Progenitor cell of endocrine pancreas (in vitro differentiated cells): ENCODE measurements at regions not wholly inside any gene's neighbourhood (a gene's known extent, or its start where the extent isn't known, plus 50 kb on each side); places are given as distances from the start of the nearest gene placed in this dataset.
"Not testable (repeated sequence)": the region's sequence is repeated elsewhere in the genome, so short reads cannot be mapped to it uniquely, and the experiment has no call there.

Experiments used
- DNase-seq: peaks from one replicate; pipeline ENCODE4 v3.0.0; 2021; ENCODE audit warnings: low spot score; ENCODE audit not compliant: unreplicated experiment
- H3K27ac Mint-ChIP-seq: 2 replicates; pipeline ENCODE4 v1.8.0; 2021; ENCODE audit warnings: mild to moderate bottlenecking, moderate library complexity, mixed read lengths
- H3K27me3 Mint-ChIP-seq: 2 replicates; pipeline ENCODE4 v1.8.0; 2021; ENCODE audit warnings: mixed read lengths
- H3K36me3 Mint-ChIP-seq: 2 replicates; pipeline ENCODE4 v1.8.0; 2022; ENCODE audit warnings: mixed read lengths; ENCODE audit not compliant: insufficient read depth
- H3K4me1 Mint-ChIP-seq: 2 replicates; pipeline ENCODE4 v1.8.0; 2021; ENCODE audit warnings: low read depth, mixed read lengths
- H3K4me3 Mint-ChIP-seq: 2 replicates; pipeline ENCODE4 v1.8.0; 2021; ENCODE audit warnings: low read depth, mild to moderate bottlenecking, moderate library complexity, mixed read lengths
- H3K9me3 Mint-ChIP-seq: 2 replicates; pipeline ENCODE4 v1.8.0; 2021; ENCODE audit warnings: low read depth, mixed read lengths
- CTCF ChIP-seq: fragments of 200-600 bp; sonication (generic); IDR thresholded peaks from one replicate; pipeline ENCODE4 v1.5.0; 2021; ENCODE audit warnings: antibody characterized with exemption, mild to moderate bottlenecking; ENCODE audit not compliant: unreplicated experiment

GRCh38 chr7:142522735-142523134 is 226.5 kb upstream of the PRSS1 start:
- Mint-ChIP-seq H3K9me3 (no peaks in the 10 kb centered on the region), H3K4me3 (no peak overlapping the region), H3K4me1 (no peaks in the 10 kb centered on the region), H3K27me3 (peaks cover 40% of the 10 kb centered on the region), H3K36me3 (no peaks in the 10 kb centered on the region), H3K27ac (no peak overlapping the region)
- TF ChIP-seq CTCF = no peak
- DNase-seq = no peak

- not testable (repeated sequence) for H3K27ac Mint-ChIP-seq, H3K4me3 Mint-ChIP-seq, H3K4me1 Mint-ChIP-seq, DNase-seq, H3K9me3 Mint-ChIP-seq, H3K36me3 Mint-ChIP-seq
- TF ChIP-seq CTCF = peak; percentile 24
- peaks cover 29% of the 10 kb centered on the region for H3K27me3 Mint-ChIP-seq
Observed at GRCh38 chr7:142520885-142521284, 228.4 kb upstream of the PRSS1 start.

- not testable (repeated sequence) for H3K4me1 Mint-ChIP-seq, H3K9me3 Mint-ChIP-seq, H3K27ac Mint-ChIP-seq, DNase-seq, H3K4me3 Mint-ChIP-seq, H3K36me3 Mint-ChIP-seq
- peaks cover 27% of the 10 kb centered on the region for H3K27me3 Mint-ChIP-seq
Observed at GRCh38 chr7:142520455-142520854, 228.8 kb upstream of the PRSS1 start.

DNA sequence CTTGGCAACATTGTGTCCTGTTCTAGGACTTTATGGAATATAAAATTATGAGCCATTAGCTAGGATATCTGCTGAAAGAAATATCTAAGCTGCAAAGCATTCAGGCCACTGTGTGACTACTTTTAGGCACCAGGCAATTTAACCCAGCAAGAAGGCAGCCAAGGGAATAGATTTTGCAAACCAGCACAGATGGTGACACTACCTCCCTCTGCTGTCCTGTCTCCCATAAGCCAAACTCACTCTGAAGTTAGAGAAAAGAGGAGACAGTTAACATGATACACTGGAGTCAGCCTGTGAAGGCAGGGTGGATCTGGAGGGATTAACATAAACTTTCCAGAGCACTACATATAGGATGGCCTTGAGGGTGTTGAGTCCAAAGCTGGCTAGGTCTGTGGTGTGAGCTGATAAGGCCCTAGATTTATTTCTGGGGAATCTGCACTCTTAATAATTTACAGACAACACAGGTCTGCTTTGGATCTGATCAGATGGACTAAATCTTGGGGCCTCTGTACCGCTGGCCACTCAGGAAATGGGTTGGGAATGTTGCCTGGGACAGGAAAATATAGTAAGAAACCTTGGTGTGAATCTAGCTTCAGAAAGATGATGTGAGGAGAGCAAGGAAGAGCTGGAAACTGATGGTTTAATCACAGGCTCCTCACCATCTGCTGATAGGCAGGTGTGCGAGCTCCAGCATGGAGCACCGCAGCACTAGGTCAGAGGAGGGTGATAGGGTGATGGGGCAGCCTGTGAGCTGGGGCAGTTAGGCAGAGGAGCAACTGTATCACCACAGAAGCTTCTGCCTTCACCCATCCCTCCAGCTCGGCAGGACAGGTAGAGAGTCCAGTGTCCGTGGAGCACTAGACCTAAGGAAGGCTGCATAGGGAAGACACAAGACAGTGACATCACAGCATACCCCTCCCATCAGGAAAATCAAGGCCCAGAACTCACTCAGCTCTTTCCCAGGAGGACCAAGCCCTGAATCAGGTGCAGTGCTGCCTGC is 229.9 kb upstream of the PRSS1 start:
- Mint-ChIP-seq H3K4me3 (no peak overlapping the region), H3K9me3 (no peaks in the 10 kb centered on the region), H3K27me3 (peaks cover 21% of the 10 kb centered on the region), H3K36me3 (no peaks in the 10 kb centered on the region), H3K27ac (no peak overlapping the region), H3K4me1 (no peaks in the 10 kb centered on the region)
- no peak for TF ChIP-seq CTCF
- DNase-seq = no peak

- H3K36me3 Mint-ChIP-seq = no peaks in the 10 kb centered on the region
- peak; percentile 75 for TF ChIP-seq CTCF
- H3K4me1 Mint-ChIP-seq = no peaks in the 10 kb centered on the region
- no peaks in the 10 kb centered on the region for H3K9me3 Mint-ChIP-seq
- peaks cover 18% of the 10 kb centered on the region for H3K27me3 Mint-ChIP-seq
- no peak overlapping the region for H3K4me3 Mint-ChIP-seq
- H3K27ac Mint-ChIP-seq = no peak overlapping the region
- DNase-seq = no peak
Observed at GRCh38 chr7:142516038-142516501, 233.2 kb upstream of the PRSS1 start.

- not testable (repeated sequence) for H3K4me3 Mint-ChIP-seq
- peak overlapping the region; percentile 4 for H3K27ac Mint-ChIP-seq
Observed at GRCh38 chr7:142514716-142515115, 234.6 kb upstream of the PRSS1 start.

More at GRCh38 chr7:142514716-142515115, 234.6 kb upstream of the PRSS1 start:
- not testable (repeated sequence) for H3K4me1 Mint-ChIP-seq, H3K9me3 Mint-ChIP-seq, DNase-seq, H3K36me3 Mint-ChIP-seq
- H3K27me3 Mint-ChIP-seq = peaks cover 20% of the 10 kb centered on the region
